ENCODE measurements at regions not wholly inside any gene's neighbourhood (a gene's known extent, or its start where the extent isn't known, plus 50 kb on each side); places are given as distances from the start of the nearest gene placed in this dataset.
"Not testable (repeated sequence)": the region's sequence is repeated elsewhere in the genome, so short reads cannot be mapped to it uniquely, and the experiment has no call there.

GRCh38 chr4:4666693-4667621, 125.1 kb upstream of the STX18 start:
- no peak for DNase-seq (ENCODE audit: low spot score)

- DNase-seq (ENCODE audit: low spot score): no peak
Observed at GRCh38 chr4:4666187-4666586, 124.3 kb upstream of the STX18 start.

GRCh38 chr4:4664234-4664633, 122.4 kb upstream of the STX18 start:
- no peak for DNase-seq (ENCODE audit: low spot score)

GRCh38 chr4:4663028-4663427, 121.2 kb upstream of the STX18 start:
- no peak for DNase-seq (ENCODE audit: low spot score)

- no peak for DNase-seq (ENCODE audit: low spot score)
Observed at GRCh38 chr4:4662230-4662629, 120.4 kb upstream of the STX18 start.

- no peak for DNase-seq (ENCODE audit: low spot score)
Observed at GRCh38 chr4:4659871-4660651, 118.2 kb upstream of the STX18 start.

- no peak for DNase-seq (ENCODE audit: low spot score)
Observed at GRCh38 chr4:4658052-4658451, 116.2 kb upstream of the STX18 start.

GRCh38 chr4:4656977-4657376, 115.1 kb upstream of the STX18 start:
- no peak for DNase-seq (ENCODE audit: low spot score)

- DNase-seq (ENCODE audit: low spot score): no peak
Observed at GRCh38 chr4:4655901-4656300, 114.1 kb upstream of the STX18 start.

- no peak for DNase-seq (ENCODE audit: low spot score)
Observed at GRCh38 chr4:4655011-4655410, 113.2 kb upstream of the STX18 start.

- DNase-seq (ENCODE audit: low spot score): no peak
Observed at GRCh38 chr4:4651811-4652755, 110.2 kb upstream of the STX18 start.

- no peak for DNase-seq (ENCODE audit: low spot score)
Observed at GRCh38 chr4:4647041-4647440, 105.2 kb upstream of the STX18 start.

GRCh38 chr4:4645743-4646142, 103.9 kb upstream of the STX18 start:
- DNase-seq (ENCODE audit: low spot score): no peak

- not testable (repeated sequence) for DNase-seq (ENCODE audit: low spot score)
Observed at GRCh38 chr4:4644277-4644676, 102.4 kb upstream of the STX18 start.

- DNase-seq (ENCODE audit: low spot score): not testable (repeated sequence)
Observed at GRCh38 chr4:4643743-4644142, 101.9 kb upstream of the STX18 start.

GRCh38 chr4:4643306-4643705, 101.5 kb upstream of the STX18 start:
- DNase-seq (ENCODE audit: low spot score): no peak

GRCh38 chr4:4642496-4643000, 100.7 kb upstream of the STX18 start:
- DNase-seq (ENCODE audit: low spot score): no peak

GRCh38 chr4:4641661-4642495, 100.0 kb upstream of the STX18 start:
- DNase-seq (ENCODE audit: low spot score): no peak

GRCh38 chr4:4641254-4641653, 99.4 kb upstream of the STX18 start:
- no peak for DNase-seq (ENCODE audit: low spot score)

- no peak for DNase-seq (ENCODE audit: low spot score)
Observed at GRCh38 chr4:4640692-4641091, 98.8 kb upstream of the STX18 start.

GRCh38 chr4:4639370-4639769, 97.5 kb upstream of the STX18 start:
- no peak for DNase-seq (ENCODE audit: low spot score)

All from HuH-7 (cell line).